ENCODE measurements at regions not wholly inside any gene's neighbourhood (a gene's known extent, or its start where the extent isn't known, plus 50 kb on each side); places are given as distances from the start of the nearest gene placed in this dataset.
"Not testable (repeated sequence)": the region's sequence is repeated elsewhere in the genome, so short reads cannot be mapped to it uniquely, and the experiment has no call there.

- DNase-seq: no peak
Observed at GRCh38 chr13:87087741-87088140, 583.4 kb upstream of the SLITRK5 start.

- DNase-seq: no peak
Observed at GRCh38 chr13:87089391-87089790, 581.8 kb upstream of the SLITRK5 start.

- DNase-seq: no peak
Observed at GRCh38 chr13:87093399-87093798, 577.8 kb upstream of the SLITRK5 start.

- no peak for DNase-seq
Observed at GRCh38 chr13:87094646-87095045, 576.5 kb upstream of the SLITRK5 start.

- DNase-seq: no peak
Observed at GRCh38 chr13:87100431-87100830, 570.7 kb upstream of the SLITRK5 start.

- DNase-seq: no peak
Observed at GRCh38 chr13:87107651-87108050, 563.5 kb upstream of the SLITRK5 start.

- DNase-seq: no peak
Observed at GRCh38 chr13:87120476-87120875, 550.7 kb upstream of the SLITRK5 start.

- no peak for DNase-seq
Observed at GRCh38 chr13:87122551-87122950, 548.6 kb upstream of the SLITRK5 start.

- DNase-seq: peak in 21 of 56 donors; percentile 0 to 65 (median 8)
Observed at GRCh38 chr13:87123987-87124784, 547.0 kb upstream of the SLITRK5 start.

GRCh38 chr13:87124785-87125074 lies 546.4 kb upstream of the SLITRK5 start:
- DNase-seq: no peak

- peak in 15 of 56 donors; percentile 1 to 50 (median 15) for DNase-seq
Observed at GRCh38 chr13:87128036-87128435, 543.1 kb upstream of the SLITRK5 start.

GRCh38 chr13:87128491-87128890 lies 542.7 kb upstream of the SLITRK5 start:
- no peak for DNase-seq

GRCh38 chr13:87129602-87130300 lies 541.4 kb upstream of the SLITRK5 start:
- no peak for DNase-seq

- DNase-seq: no peak
Observed at GRCh38 chr13:87130423-87130822, 540.7 kb upstream of the SLITRK5 start.

GRCh38 chr13:87131611-87132010 lies 539.6 kb upstream of the SLITRK5 start:
- DNase-seq: no peak

- no peak for DNase-seq
Observed at GRCh38 chr13:87138866-87139265, 532.3 kb upstream of the SLITRK5 start.

- DNase-seq: no peak
Observed at GRCh38 chr13:87147076-87147475, 524.1 kb upstream of the SLITRK5 start.

- no peak for DNase-seq
Observed at GRCh38 chr13:87153371-87153770, 517.8 kb upstream of the SLITRK5 start.

GRCh38 chr13:87166348-87166747 lies 504.8 kb upstream of the SLITRK5 start:
- no peak for DNase-seq

GRCh38 chr13:87168390-87168789 lies 502.8 kb upstream of the SLITRK5 start:
- DNase-seq: no peak

GRCh38 chr13:87169337-87169736 lies 501.8 kb upstream of the SLITRK5 start:
- DNase-seq: no peak

- DNase-seq: no peak
Observed at GRCh38 chr13:87172166-87172835, 498.9 kb upstream of the SLITRK5 start.

- not testable (repeated sequence) for DNase-seq
Observed at GRCh38 chr13:87185138-87185537, 486.0 kb upstream of the SLITRK5 start.
